IMR-90 (cell line): ENCODE measurements at regions not wholly inside any gene's neighbourhood (a gene's known extent, or its start where the extent isn't known, plus 50 kb on each side); places are given as distances from the start of the nearest gene placed in this dataset.

Source experiments
- ATAC-seq: fragments of 200-7000 bp; cut with Tn5 transposase; 2 replicates; pipeline ENCODE4 v1.9.1; 2020; ENCODE audit warnings: low read depth, mild to moderate bottlenecking, moderate library complexity
- BruUV-seq: library from RNA; stranded (reverse); fragments of 400-500 nt; replicated peaks from 2 replicates; lab custom pipeline; 2021; lab: Mats Ljungman, UMichigan
- CTCF ChIA-PET: fragments of 300-600 bp; formaldehyde crosslinking; extraction: SDS; loops from one replicate; lab custom pipeline; 2021; ENCODE audit warnings: antibody characterized with exemption; lab: Yijun Ruan, JAX
- POLR2A ChIA-PET: fragments of 300-600 bp; sonication (Branson Sonifier 250); formaldehyde crosslinking; loops from one replicate; lab custom pipeline; 2022; ENCODE audit warnings: antibody characterized with exemption; ENCODE audit not compliant: unreplicated experiment; lab: Charles Lee
- DNase-seq: peaks from one replicate; pipeline ENCODE4 v3.0.0; 2013
- H2AFZ ChIP-seq: replicated peaks from 2 replicates; pipeline ENCODE3; 2013; ENCODE audit warnings: low read length, mild to moderate bottlenecking; ENCODE audit not compliant: poor library complexity
- H2AK5ac ChIP-seq: 2 replicates; pipeline ENCODE4 v1.6.1; 2013; ENCODE audit warnings: low read depth, low read length, inconsistent platforms
- H2AK9ac ChIP-seq: replicated peaks from 2 replicates; pipeline ENCODE3; 2013; ENCODE audit warnings: mild to moderate bottlenecking, low read depth, low read length, moderate library complexity; ENCODE audit not compliant: poor library complexity
- H2BK120ac ChIP-seq: 2 replicates; pipeline ENCODE4 v1.6.1; 2013; ENCODE audit warnings: low read depth, low read length, inconsistent platforms
- H2BK15ac ChIP-seq: 3 replicates; pipeline ENCODE4 v1.6.1; 2013; ENCODE audit warnings: low read depth, low read length, inconsistent platforms
- H2BK20ac ChIP-seq: 2 replicates; pipeline ENCODE4 v1.6.1; 2013; ENCODE audit warnings: low read depth, mild to moderate bottlenecking, inconsistent platforms, low read length, moderate library complexity
- H2BK5ac ChIP-seq: 2 replicates; pipeline ENCODE4 v1.6.1; 2013; ENCODE audit warnings: mild to moderate bottlenecking, low read depth, low read length, inconsistent platforms; ENCODE audit not compliant: poor library complexity, severe bottlenecking
- H3K14ac ChIP-seq: replicated peaks from 2 replicates; pipeline ENCODE4 v1.6.1; 2013; ENCODE audit warnings: low read depth, low read length, inconsistent platforms
- H3K18ac ChIP-seq: 2 replicates; pipeline ENCODE4 v1.6.1; 2013; ENCODE audit warnings: low read depth, low read length, control low read depth
- H3K23ac ChIP-seq: 2 replicates; pipeline ENCODE4 v1.6.1; 2013; ENCODE audit warnings: low read depth, low read length, inconsistent platforms
- H3K27ac ChIP-seq: 2 replicates; pipeline ENCODE4 v1.5.1; 2013; ENCODE audit warnings: mild to moderate bottlenecking, control low read depth, low read length; ENCODE audit not compliant: insufficient read depth
- H3K27me3 ChIP-seq: 2 replicates; pipeline ENCODE4 v1.6.1; 2013; ENCODE audit warnings: low read length; ENCODE audit not compliant: control insufficient read depth, insufficient read depth
- H3K36me3 ChIP-seq: 2 replicates; pipeline ENCODE4 v1.6.1; 2013; ENCODE audit warnings: low read length, mixed read lengths; ENCODE audit not compliant: control insufficient read depth, insufficient read depth
- H3K4ac ChIP-seq: 2 replicates; pipeline ENCODE4 v1.6.1; 2013; ENCODE audit warnings: low read depth, low read length, inconsistent platforms
- H3K4me1 ChIP-seq: 2 replicates; pipeline ENCODE4 v1.6.1; 2013; ENCODE audit warnings: low read length, mixed read lengths; ENCODE audit not compliant: control insufficient read depth, insufficient read depth
- H3K4me2 ChIP-seq: 2 replicates; pipeline ENCODE4 v1.6.1; 2013; ENCODE audit warnings: low read depth, mild to moderate bottlenecking, control low read depth, low read length, moderate library complexity
- H3K4me3 ChIP-seq: 2 replicates; pipeline ENCODE4 v1.5.1; 2013; ENCODE audit warnings: low read depth, mild to moderate bottlenecking, control low read depth, low read length, moderate library complexity; ENCODE audit not compliant: insufficient read depth
- H3K56ac ChIP-seq: 2 replicates; pipeline ENCODE4 v1.6.1; 2013; ENCODE audit warnings: low read length, inconsistent platforms; ENCODE audit not compliant: insufficient read depth; ENCODE audit errors: extremely low read depth
- H3K79me1 ChIP-seq, 2 experiments: 2 replicates each; pipeline ENCODE4 v1.6.1; 2013; ENCODE audit warnings: low read length in 2 of 2, inconsistent platforms in 1 of 2, low read depth in 1 of 2
- H3K9ac ChIP-seq: 2 replicates; pipeline ENCODE4 v1.6.1; 2013; ENCODE audit warnings: low read depth, low read length, control low read depth
- H3K9me1 ChIP-seq: 2 replicates; pipeline ENCODE4 v1.6.1; 2013; ENCODE audit warnings: low read length, inconsistent platforms; ENCODE audit not compliant: insufficient read depth
- H3K9me3 ChIP-seq: 2 replicates; pipeline ENCODE4 v1.6.1; 2013; ENCODE audit warnings: low read length; ENCODE audit not compliant: control insufficient read depth, insufficient read depth
- H4K20me1 ChIP-seq: 2 replicates; pipeline ENCODE4 v1.6.1; 2013; ENCODE audit warnings: low read length, inconsistent platforms; ENCODE audit not compliant: insufficient read depth
- H4K5ac ChIP-seq: 2 replicates; pipeline ENCODE4 v1.6.1; 2013; ENCODE audit warnings: mild to moderate bottlenecking, low read depth, low read length, control low read depth
- H4K8ac ChIP-seq, 2 experiments: 2 replicates each; pipeline ENCODE4 v1.6.1; 2013; ENCODE audit warnings: low read depth in 2 of 2, low read length in 2 of 2, control low read depth in 1 of 2, inconsistent platforms in 1 of 2
- H4K91ac ChIP-seq: 2 replicates; pipeline ENCODE4 v1.6.1; 2013; ENCODE audit warnings: low read depth, low read length, inconsistent platforms; ENCODE audit not compliant: insufficient read depth
- CTCF ChIP-seq: conservative IDR thresholded peaks from 2 replicates; pipeline ENCODE4 v1.5.1; 2012; ENCODE audit warnings: mild to moderate bottlenecking, low read depth, low read length, improper control_type of control experiment
- ELK1 ChIP-seq: fragments of 150-350 bp; IDR thresholded peaks from 2 replicates; pipeline ENCODE4 v1.6.1; 2016; ENCODE audit warnings: low read depth, mild to moderate bottlenecking, low read length, moderate library complexity, borderline replicate concordance
- FOS ChIP-seq: fragments of 150-350 bp; IDR thresholded peaks from 2 replicates; pipeline ENCODE4 v1.6.1; 2016; ENCODE audit warnings: low read depth, low read length
- MAFK ChIP-seq: IDR thresholded peaks from 2 replicates; pipeline ENCODE4 v1.6.1; 2012; ENCODE audit warnings: low read depth, low read length, improper control_type of control experiment
- POLR2A ChIP-seq: IDR thresholded peaks from 2 replicates; pipeline ENCODE4 v1.6.1; 2012; ENCODE audit warnings: mild to moderate bottlenecking, low read depth, low read length
- SMC3 ChIP-seq: fragments of 150-350 bp; IDR thresholded peaks from 2 replicates; pipeline ENCODE4 v1.6.1; 2016; ENCODE audit warnings: low read depth, mild to moderate bottlenecking, antibody characterized with exemption, low read length, moderate library complexity
- WGBS, 2 experiments: methylation state at CpG; one replicate each; pipeline versions ENCODE4 v1.1.5 to v1.1.7; 2013; ENCODE audit warnings: missing lambda C conversion rate in 2 of 2; ENCODE audit not compliant: insufficient read length in 1 of 2; ENCODE audit errors: extremely low coverage in 2 of 2; 5-methylcytosine and 5-hydroxymethylcytosine counted together
- dilution Hi-C: fragments of 300-500 bp; cut with HindIII; formaldehyde crosslinking; loops from one replicate; pipeline ENCODE4 v1.14.3; 2018; ENCODE audit warnings: low sequenced_read_pairs; ENCODE audit not compliant: unreplicated experiment
- in situ Hi-C: fragments of 300-500 bp; cut with MboI; formaldehyde crosslinking; loops from 3 replicates; pipeline ENCODE4 v1.14.3; 2019; ENCODE audit warnings: low sequenced_read_pairs, inconsistent platforms, mixed read lengths
- intact Hi-C: fragments of 100-400 bp; cut with micrococcal nuclease; formaldehyde crosslinking; loops from 2 replicates; pipeline ENCODE4 v1.10.0; 2022

- TF ChIP-seq ELK1, result no peak
- no peak for TF ChIP-seq POLR2A
- no peak for TF ChIP-seq CTCF
- TF ChIP-seq SMC3, result no peak
- TF ChIP-seq MAFK, result no peak
- no peak for TF ChIP-seq FOS
- Histone ChIP-seq H3K9me1 (no peaks in the 10 kb centered on the region), H4K5ac (no peak overlapping the region), H2BK5ac (no peak overlapping the region), H3K9me3 (peaks cover 13% of the 10 kb centered on the region), H2AFZ (no peak overlapping the region), H3K27me3 (no peaks in the 10 kb centered on the region), H3K4ac (no peak overlapping the region), H3K27ac (no peak overlapping the region), H2BK20ac (no peak overlapping the region), H4K91ac (no peak overlapping the region), H2AK5ac (no peak overlapping the region), H3K4me2 (no peak overlapping the region), H3K56ac (no peak overlapping the region), H3K14ac (no peak overlapping the region), H4K20me1 (no peaks in the 10 kb centered on the region), H3K4me3 (no peak overlapping the region), H3K23ac (no peak overlapping the region), H3K79me1 (no peaks in the 10 kb centered on the region), H3K18ac (no peak overlapping the region), H2AK9ac (no peak overlapping the region), H4K8ac (no peak overlapping the region), H3K4me1 (no peaks in the 10 kb centered on the region), H3K9ac (no peak overlapping the region), H2BK15ac (no peak overlapping the region), H2BK120ac (no peak overlapping the region), H3K36me3 (no peaks in the 10 kb centered on the region)
- in situ Hi-C loops, result no loop called here
- 25% methylated on average over 4 of the region's 4 CpGs; no CpG with 5 or more reads in 1 of the 2 experiments for WGBS, 2 experiments
- intact Hi-C loops, result no loop called here
- dilution Hi-C loops, result no loop called here
- no peak for ATAC-seq
- ChIA-PET CTCF (no interaction called here), POLR2A (no interaction called here)
- no TSS peak for BruUV-seq
- no peak for DNase-seq
These were observed 261.4 kb downstream of the KCNA4 start for GRCh38 chr11:29755474-29755873.
